IMR-90 (cell line): ENCODE measurements at regions not wholly inside any gene's neighbourhood (a gene's known extent, or its start where the extent isn't known, plus 50 kb on each side); places are given as distances from the start of the nearest gene placed in this dataset.

ENCODE experiments used
- ATAC-seq: fragments of 200-7000 bp; cut with Tn5 transposase; 2 replicates; pipeline ENCODE4 v1.9.1; 2020; ENCODE audit warnings: low read depth, mild to moderate bottlenecking, moderate library complexity
- BruUV-seq: library from RNA; stranded (reverse); fragments of 400-500 nt; replicated peaks from 2 replicates; lab custom pipeline; 2021; lab: Mats Ljungman, UMichigan
- CTCF ChIA-PET: fragments of 300-600 bp; formaldehyde crosslinking; extraction: SDS; loops from one replicate; lab custom pipeline; 2021; ENCODE audit warnings: antibody characterized with exemption; lab: Yijun Ruan, JAX
- POLR2A ChIA-PET: fragments of 300-600 bp; sonication (Branson Sonifier 250); formaldehyde crosslinking; loops from one replicate; lab custom pipeline; 2022; ENCODE audit warnings: antibody characterized with exemption; ENCODE audit not compliant: unreplicated experiment; lab: Charles Lee
- DNase-seq: peaks from one replicate; pipeline ENCODE4 v3.0.0; 2013
- H2AFZ ChIP-seq: replicated peaks from 2 replicates; pipeline ENCODE3; 2013; ENCODE audit warnings: low read length, mild to moderate bottlenecking; ENCODE audit not compliant: poor library complexity
- H2AK5ac ChIP-seq: 2 replicates; pipeline ENCODE4 v1.6.1; 2013; ENCODE audit warnings: low read depth, low read length, inconsistent platforms
- H2AK9ac ChIP-seq: replicated peaks from 2 replicates; pipeline ENCODE3; 2013; ENCODE audit warnings: mild to moderate bottlenecking, low read depth, low read length, moderate library complexity; ENCODE audit not compliant: poor library complexity
- H2BK120ac ChIP-seq: 2 replicates; pipeline ENCODE4 v1.6.1; 2013; ENCODE audit warnings: low read depth, low read length, inconsistent platforms
- H2BK15ac ChIP-seq: 3 replicates; pipeline ENCODE4 v1.6.1; 2013; ENCODE audit warnings: low read depth, low read length, inconsistent platforms
- H2BK20ac ChIP-seq: 2 replicates; pipeline ENCODE4 v1.6.1; 2013; ENCODE audit warnings: low read depth, mild to moderate bottlenecking, inconsistent platforms, low read length, moderate library complexity
- H2BK5ac ChIP-seq: 2 replicates; pipeline ENCODE4 v1.6.1; 2013; ENCODE audit warnings: mild to moderate bottlenecking, low read depth, low read length, inconsistent platforms; ENCODE audit not compliant: poor library complexity, severe bottlenecking
- H3K14ac ChIP-seq: replicated peaks from 2 replicates; pipeline ENCODE4 v1.6.1; 2013; ENCODE audit warnings: low read depth, low read length, inconsistent platforms
- H3K18ac ChIP-seq: 2 replicates; pipeline ENCODE4 v1.6.1; 2013; ENCODE audit warnings: low read depth, low read length, control low read depth
- H3K23ac ChIP-seq: 2 replicates; pipeline ENCODE4 v1.6.1; 2013; ENCODE audit warnings: low read depth, low read length, inconsistent platforms
- H3K27ac ChIP-seq: 2 replicates; pipeline ENCODE4 v1.5.1; 2013; ENCODE audit warnings: mild to moderate bottlenecking, control low read depth, low read length; ENCODE audit not compliant: insufficient read depth
- H3K27me3 ChIP-seq: 2 replicates; pipeline ENCODE4 v1.6.1; 2013; ENCODE audit warnings: low read length; ENCODE audit not compliant: control insufficient read depth, insufficient read depth
- H3K36me3 ChIP-seq: 2 replicates; pipeline ENCODE4 v1.6.1; 2013; ENCODE audit warnings: low read length, mixed read lengths; ENCODE audit not compliant: control insufficient read depth, insufficient read depth
- H3K4ac ChIP-seq: 2 replicates; pipeline ENCODE4 v1.6.1; 2013; ENCODE audit warnings: low read depth, low read length, inconsistent platforms
- H3K4me1 ChIP-seq: 2 replicates; pipeline ENCODE4 v1.6.1; 2013; ENCODE audit warnings: low read length, mixed read lengths; ENCODE audit not compliant: control insufficient read depth, insufficient read depth
- H3K4me2 ChIP-seq: 2 replicates; pipeline ENCODE4 v1.6.1; 2013; ENCODE audit warnings: low read depth, mild to moderate bottlenecking, control low read depth, low read length, moderate library complexity
- H3K4me3 ChIP-seq: 2 replicates; pipeline ENCODE4 v1.5.1; 2013; ENCODE audit warnings: low read depth, mild to moderate bottlenecking, control low read depth, low read length, moderate library complexity; ENCODE audit not compliant: insufficient read depth
- H3K56ac ChIP-seq: 2 replicates; pipeline ENCODE4 v1.6.1; 2013; ENCODE audit warnings: low read length, inconsistent platforms; ENCODE audit not compliant: insufficient read depth; ENCODE audit errors: extremely low read depth
- H3K79me1 ChIP-seq, 2 experiments: 2 replicates each; pipeline ENCODE4 v1.6.1; 2013; ENCODE audit warnings: low read length in 2 of 2, inconsistent platforms in 1 of 2, low read depth in 1 of 2
- H3K9ac ChIP-seq: 2 replicates; pipeline ENCODE4 v1.6.1; 2013; ENCODE audit warnings: low read depth, low read length, control low read depth
- H3K9me1 ChIP-seq: 2 replicates; pipeline ENCODE4 v1.6.1; 2013; ENCODE audit warnings: low read length, inconsistent platforms; ENCODE audit not compliant: insufficient read depth
- H3K9me3 ChIP-seq: 2 replicates; pipeline ENCODE4 v1.6.1; 2013; ENCODE audit warnings: low read length; ENCODE audit not compliant: control insufficient read depth, insufficient read depth
- H4K20me1 ChIP-seq: 2 replicates; pipeline ENCODE4 v1.6.1; 2013; ENCODE audit warnings: low read length, inconsistent platforms; ENCODE audit not compliant: insufficient read depth
- H4K5ac ChIP-seq: 2 replicates; pipeline ENCODE4 v1.6.1; 2013; ENCODE audit warnings: mild to moderate bottlenecking, low read depth, low read length, control low read depth
- H4K8ac ChIP-seq, 2 experiments: 2 replicates each; pipeline ENCODE4 v1.6.1; 2013; ENCODE audit warnings: low read depth in 2 of 2, low read length in 2 of 2, control low read depth in 1 of 2, inconsistent platforms in 1 of 2
- H4K91ac ChIP-seq: 2 replicates; pipeline ENCODE4 v1.6.1; 2013; ENCODE audit warnings: low read depth, low read length, inconsistent platforms; ENCODE audit not compliant: insufficient read depth
- BHLHE40 ChIP-seq: fragments of 150-350 bp; IDR thresholded peaks from 2 replicates; pipeline ENCODE4 v1.6.1; 2016; ENCODE audit warnings: mild to moderate bottlenecking, low read depth, low read length
- MAZ ChIP-seq: IDR thresholded peaks from 2 replicates; pipeline ENCODE4 v1.6.1; 2012; ENCODE audit warnings: low read depth, mild to moderate bottlenecking, low read length, improper control_type of control experiment, moderate library complexity, borderline replicate concordance
- MXI1 ChIP-seq: IDR thresholded peaks from 2 replicates; pipeline ENCODE4 v1.6.1; 2012; ENCODE audit warnings: low read depth, mild to moderate bottlenecking, low read length, moderate library complexity, borderline replicate concordance
- NFE2L2 ChIP-seq: fragments of 150-350 bp; IDR thresholded peaks from 2 replicates; pipeline ENCODE4 v1.6.1; 2016; ENCODE audit warnings: low read depth, mild to moderate bottlenecking, low read length
- POLR2A ChIP-seq: IDR thresholded peaks from 2 replicates; pipeline ENCODE4 v1.6.1; 2012; ENCODE audit warnings: mild to moderate bottlenecking, low read depth, low read length
- RAD21 ChIP-seq: IDR thresholded peaks from 2 replicates; pipeline ENCODE4 v1.6.1; 2012; ENCODE audit warnings: low read length, improper control_type of control experiment
- RFX5 ChIP-seq: IDR thresholded peaks from 2 replicates; pipeline ENCODE4 v1.8.0; 2012; ENCODE audit warnings: low read depth, mild to moderate bottlenecking, low read length, moderate library complexity
- SMC3 ChIP-seq: fragments of 150-350 bp; IDR thresholded peaks from 2 replicates; pipeline ENCODE4 v1.6.1; 2016; ENCODE audit warnings: low read depth, mild to moderate bottlenecking, antibody characterized with exemption, low read length, moderate library complexity
- USF2 ChIP-seq: fragments of 150-350 bp; IDR thresholded peaks from 2 replicates; pipeline ENCODE4 v1.6.1; 2017; ENCODE audit warnings: mild to moderate bottlenecking, antibody characterized with exemption, low read length, low read depth
- WGBS, 2 experiments: methylation state at CpG; one replicate each; pipeline versions ENCODE4 v1.1.5 to v1.1.7; 2013; ENCODE audit warnings: missing lambda C conversion rate in 2 of 2; ENCODE audit not compliant: insufficient read length in 1 of 2; ENCODE audit errors: extremely low coverage in 2 of 2; 5-methylcytosine and 5-hydroxymethylcytosine counted together
- dilution Hi-C: fragments of 300-500 bp; cut with HindIII; formaldehyde crosslinking; loops from one replicate; pipeline ENCODE4 v1.14.3; 2018; ENCODE audit warnings: low sequenced_read_pairs; ENCODE audit not compliant: unreplicated experiment
- in situ Hi-C: fragments of 300-500 bp; cut with MboI; formaldehyde crosslinking; loops from 3 replicates; pipeline ENCODE4 v1.14.3; 2019; ENCODE audit warnings: low sequenced_read_pairs, inconsistent platforms, mixed read lengths
- intact Hi-C: fragments of 100-400 bp; cut with micrococcal nuclease; formaldehyde crosslinking; loops from 2 replicates; pipeline ENCODE4 v1.10.0; 2022

GRCh38 chr5:30469691-30470090 is 723.8 kb upstream of the CDH6 start:
- in situ Hi-C loops (no loop called here), intact Hi-C loops (no loop called here), dilution Hi-C loops (no loop called here)
- Histone ChIP-seq H2BK5ac (no peak overlapping the region), H4K8ac (no peak overlapping the region), H3K9me3 (no peaks in the 10 kb centered on the region), H2AK5ac (no peak overlapping the region), H3K4ac (no peak overlapping the region), H3K4me2 (no peak overlapping the region), H3K23ac (no peak overlapping the region), H4K91ac (no peak overlapping the region), H3K9me1 (no peaks in the 10 kb centered on the region), H4K20me1 (no peaks in the 10 kb centered on the region), H2BK120ac (no peak overlapping the region), H3K18ac (no peak overlapping the region), H3K4me3 (no peak overlapping the region), H3K36me3 (no peaks in the 10 kb centered on the region), H3K79me1 (no peaks in the 10 kb centered on the region), H3K56ac (no peak overlapping the region), H3K4me1 (no peaks in the 10 kb centered on the region), H3K27me3 (no peaks in the 10 kb centered on the region), H3K14ac (no peak overlapping the region), H2BK15ac (no peak overlapping the region), H2BK20ac (no peak overlapping the region), H3K27ac (no peak overlapping the region), H2AK9ac (no peak overlapping the region), H3K9ac (no peak overlapping the region), H4K5ac (no peak overlapping the region), H2AFZ (no peak overlapping the region)
- TF ChIP-seq POLR2A (no peak), RAD21 (no peak), SMC3 (no peak), RFX5 (no peak), MXI1 (no peak), USF2 (no peak), BHLHE40 (no peak), MAZ (no peak), NFE2L2 (no peak)
- no peak for DNase-seq
- ATAC-seq = no peak
- POLR2A ChIA-PET = no interaction called here
- WGBS, 2 experiments = no CpG with 5 or more reads among the region's 7 CpGs
- BruUV-seq = no TSS peak
- CTCF ChIA-PET = no interaction called here
